GM12878 (cell line): ENCODE measurements at regions not wholly inside any gene's neighbourhood (a gene's known extent, or its start where the extent isn't known, plus 50 kb on each side); places are given as distances from the start of the nearest gene placed in this dataset.
"Not testable (repeated sequence)": the region's sequence is repeated elsewhere in the genome, so short reads cannot be mapped to it uniquely, and the experiment has no call there.

ENCODE experiments used
- ATAC-seq: fragments of 200-7000 bp; cut with Tn5 transposase; 3 replicates; pipeline ENCODE4 v1.9.1; 2020; ENCODE audit warnings: mild to moderate bottlenecking, moderate library complexity
- BruUV-seq: library from RNA; stranded (reverse); fragments of 400-500 nt; replicated peaks from 2 replicates; lab custom pipeline; 2021; lab: Mats Ljungman, UMichigan
- CTCF ChIA-PET: fragments of 300-600 bp; sonication (Branson Sonifier 250); formaldehyde crosslinking; extraction: SDS; loops from one replicate; lab custom pipeline; 2021; ENCODE audit warnings: inconsistent platforms; lab: Yijun Ruan, JAX
- POLR2A ChIA-PET: fragments of 350-600 bp; formaldehyde crosslinking; extraction: SDS; loops from one replicate; lab custom pipeline; 2021; ENCODE audit warnings: inconsistent platforms; lab: Charles Lee
- RAD21 ChIA-PET: fragments of 300-600 bp; sonication (Branson Sonifier 250); formaldehyde crosslinking; loops from one replicate; lab custom pipeline; 2023; ENCODE audit warnings: antibody characterized with exemption; ENCODE audit not compliant: unreplicated experiment; lab: Charles Lee
- SMC1A ChIA-PET: fragments of 300-600 bp; sonication (Branson Sonifier 250); formaldehyde crosslinking; loops from one replicate; lab custom pipeline; 2023; ENCODE audit not compliant: unreplicated experiment, uncharacterized antibody; lab: Charles Lee
- DNase-seq: peaks from one replicate; pipeline ENCODE4 v3.0.0-alpha.2; 2011; ENCODE audit warnings: low read depth, low spot score
- FAIRE-seq: peaks from 3 replicates; lab custom pipeline; 2011; peaks lifted over from hg19 to GRCh38; lab: Jason Lieb, UNC
- H2AFZ ChIP-seq: 2 replicates; pipeline ENCODE4 v1.6.0; 2011; ENCODE audit warnings: low read depth, low read length, control low read depth; ENCODE audit not compliant: control insufficient read depth
- H3K27ac ChIP-seq: 2 replicates; pipeline ENCODE4 v1.5.1; 2011; ENCODE audit warnings: control low read depth; ENCODE audit not compliant: control insufficient read depth, insufficient read depth
- H3K27me3 ChIP-seq, 2 experiments: replicated peaks in 1 of 2; 2 replicates each; pipeline versions ENCODE4 v1.6.0 to v1.6.1; 2011; ENCODE audit warnings: low read length in 1 of 2; ENCODE audit not compliant: control insufficient read depth in 2 of 2, insufficient read depth in 2 of 2
- H3K36me3 ChIP-seq, 2 experiments: 2 replicates each; pipeline ENCODE4 v1.5.1; 2011; ENCODE audit warnings: low read length in 1 of 2; ENCODE audit not compliant: control insufficient read depth in 2 of 2, insufficient read depth in 2 of 2
- H3K4me1 ChIP-seq: 2 replicates; pipeline ENCODE4 v1.6.1; 2011; ENCODE audit warnings: mild to moderate bottlenecking, low read length, moderate library complexity, mixed read lengths; ENCODE audit not compliant: control insufficient read depth, insufficient read depth
- H3K4me2 ChIP-seq: 2 replicates; pipeline ENCODE4 v1.6.0; 2011; ENCODE audit warnings: control low read depth; ENCODE audit not compliant: control insufficient read depth, insufficient read depth
- H3K4me3 ChIP-seq: fragments of 200-600 bp; sonication (generic); 2 replicates; pipeline ENCODE4 v1.5.1; 2016
- H3K79me2 ChIP-seq: 2 replicates; pipeline ENCODE4 v1.6.0; 2011; ENCODE audit warnings: low read length; ENCODE audit not compliant: control insufficient read depth, insufficient read depth
- H3K9ac ChIP-seq: 2 replicates; pipeline ENCODE4 v1.8.0; 2011; ENCODE audit warnings: low read length, control low read depth, mixed read lengths; ENCODE audit not compliant: control insufficient read depth, insufficient read depth
- H3K9me3 ChIP-seq: replicated peaks from 3 replicates; pipeline ENCODE4 v1.5.1; 2011; ENCODE audit warnings: mild to moderate bottlenecking, low read length; ENCODE audit not compliant: control insufficient read depth, insufficient read depth
- H4K20me1 ChIP-seq: 2 replicates; pipeline ENCODE4 v1.6.0; 2011; ENCODE audit not compliant: control insufficient read depth, insufficient read depth
- CBX3 ChIP-seq: fragments of 200-600 bp; sonication (generic); IDR thresholded peaks from 2 replicates; pipeline ENCODE4 v1.6.1; 2016; ENCODE audit warnings: low read depth, borderline replicate concordance
- SRF ChIP-seq, 2 experiments: IDR thresholded peaks; 2 replicates each; pipeline ENCODE4 v1.6.1; 2011; ENCODE audit warnings: low read depth in 2 of 2, low read length in 2 of 2, mild to moderate bottlenecking in 1 of 2, moderate library complexity in 1 of 2
- WGBS: methylation state at CpG from one replicate; pipeline ENCODE4 v1.1.6; 2016; ENCODE audit warnings: low lambda C conversion rate; ENCODE audit not compliant: insufficient replicate concordance, insufficient coverage; ENCODE audit errors: missing lambda C conversion rate; 5-methylcytosine and 5-hydroxymethylcytosine counted together
- in situ Hi-C: fragments of 300-500 bp; cut with MboI; formaldehyde crosslinking; loops from 9 replicates; pipeline ENCODE4 v1.14.3; 2018; ENCODE audit warnings: mixed read lengths
- intact Hi-C: fragments of 100-400 bp; cut with micrococcal nuclease; formaldehyde crosslinking; loops from one replicate; pipeline ENCODE4 v1.14.2; 2022; ENCODE audit not compliant: unreplicated experiment

DNA sequence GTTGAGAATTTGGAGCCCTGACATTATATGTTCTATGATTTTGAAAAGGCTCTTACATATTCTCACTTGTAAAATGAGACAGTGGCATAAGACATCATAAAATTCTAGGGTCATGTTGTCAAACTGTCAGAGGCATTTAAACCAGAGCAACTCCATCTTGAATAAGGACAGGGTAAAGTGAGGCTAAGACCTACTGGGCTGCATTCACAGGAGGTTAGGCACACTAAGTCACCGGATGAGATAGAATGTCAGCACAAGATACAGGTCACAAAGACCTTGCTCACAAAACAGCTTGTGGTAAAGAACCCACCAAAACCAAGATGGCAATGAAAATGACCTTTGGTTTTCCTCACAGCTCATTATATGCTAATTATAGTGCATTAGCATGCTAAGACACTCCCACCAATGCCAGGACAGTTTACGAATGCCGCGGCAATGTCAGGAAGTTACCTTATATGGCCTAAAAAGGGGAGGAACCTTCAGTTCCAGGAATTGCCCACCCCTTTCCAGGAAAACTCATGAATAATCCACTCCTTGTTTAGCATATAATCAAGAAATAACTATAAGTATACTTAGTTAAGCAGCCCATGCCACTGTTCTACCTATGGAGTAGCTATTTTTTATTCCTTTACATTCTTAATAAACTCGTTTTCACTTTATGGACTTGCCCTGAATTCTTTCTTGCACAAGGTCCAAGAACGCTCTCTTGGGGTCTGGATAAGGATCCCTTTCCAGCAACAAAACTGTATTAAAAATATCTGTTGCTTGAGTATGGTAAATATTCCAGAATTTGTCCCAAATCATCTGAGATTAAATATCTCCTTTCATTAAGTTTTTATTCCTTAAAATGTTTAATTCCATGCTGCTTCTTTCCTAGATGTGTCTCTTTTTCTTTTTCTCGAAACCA lies 406.4 kb downstream of the METTL4 start:
- Histone ChIP-seq H3K36me3 (no peaks in the 10 kb centered on the region), H3K4me1 (no peaks in the 10 kb centered on the region), H2AFZ (no peak overlapping the region), H3K27me3 (no peaks in the 10 kb centered on the region), H3K79me2 (no peaks in the 10 kb centered on the region), H4K20me1 (no peaks in the 10 kb centered on the region), H3K27ac (no peak overlapping the region), H3K9ac (no peak overlapping the region), H3K4me3 (no peak overlapping the region), H3K9me3 (no peaks in the 10 kb centered on the region), H3K4me2 (no peak overlapping the region)
- TF ChIP-seq CBX3 (no peak), SRF (IDR thresholded peaks at IDR 0.05; ENCODE audit: low read depth in 2 of 2, low read length in 2 of 2) (0 out of 4 replicates have a peak, but pooled peaks of 1 of the 2 experiments have one; percentile 16)
- DNase-seq (no peak), FAIRE-seq (no peak), ATAC-seq (no peak)
- ChIA-PET SMC1A (interaction anchor here (0.7 kb wide), 1 partner anchor 189 kb away, joined by 4 read pairs; no protein-coding TSS in a partner anchor), CTCF (no interaction called here), RAD21 (no interaction called here), POLR2A (no interaction called here)
- intact Hi-C loops, result no loop called here
- no TSS peak for BruUV-seq
- WGBS, result 43% methylated on average over 7 of the region's 7 CpGs
- in situ Hi-C loops, result no loop called here

DNA sequence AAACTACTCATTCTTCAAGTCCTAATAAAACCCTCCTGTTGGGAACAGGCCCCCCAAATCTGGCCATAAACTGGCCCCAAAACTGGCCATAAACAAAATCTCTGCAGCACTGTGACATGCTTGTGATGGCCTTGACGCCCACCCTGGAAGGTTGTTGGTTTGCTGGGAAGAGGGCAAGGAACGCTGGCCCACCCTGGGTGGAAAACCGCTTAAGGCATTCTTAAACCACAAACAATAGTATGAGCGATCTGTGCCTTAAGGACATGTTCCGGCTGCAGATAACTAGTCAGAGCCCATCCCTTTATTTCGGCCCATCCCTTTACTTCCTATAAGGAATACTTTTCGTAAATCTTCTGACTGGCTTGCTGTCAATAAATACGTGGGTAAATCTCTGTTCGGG lies 404.4 kb downstream of the METTL4 start:
- H2AFZ ChIP-seq, H3K4me3 ChIP-seq, H3K9ac ChIP-seq, H3K27me3 ChIP-seq, H3K4me2 ChIP-seq, in situ Hi-C loops, POLR2A ChIA-PET, SMC1A ChIA-PET, H3K27ac ChIP-seq, DNase-seq, BruUV-seq, ATAC-seq, H3K4me1 ChIP-seq, H3K79me2 ChIP-seq, H3K36me3 ChIP-seq, H4K20me1 ChIP-seq, H3K9me3 ChIP-seq, intact Hi-C loops, CTCF ChIA-PET, RAD21 ChIA-PET, FAIRE-seq: not testable (repeated sequence)
- WGBS, result 10% methylated on average over 9 of the region's 9 CpGs
